ENCODE measurements at regions not wholly inside any gene's neighbourhood (a gene's known extent, or its start where the extent isn't known, plus 50 kb on each side); places are given as distances from the start of the nearest gene placed in this dataset.
"Not testable (repeated sequence)": the region's sequence is repeated elsewhere in the genome, so short reads cannot be mapped to it uniquely, and the experiment has no call there.

DNA sequence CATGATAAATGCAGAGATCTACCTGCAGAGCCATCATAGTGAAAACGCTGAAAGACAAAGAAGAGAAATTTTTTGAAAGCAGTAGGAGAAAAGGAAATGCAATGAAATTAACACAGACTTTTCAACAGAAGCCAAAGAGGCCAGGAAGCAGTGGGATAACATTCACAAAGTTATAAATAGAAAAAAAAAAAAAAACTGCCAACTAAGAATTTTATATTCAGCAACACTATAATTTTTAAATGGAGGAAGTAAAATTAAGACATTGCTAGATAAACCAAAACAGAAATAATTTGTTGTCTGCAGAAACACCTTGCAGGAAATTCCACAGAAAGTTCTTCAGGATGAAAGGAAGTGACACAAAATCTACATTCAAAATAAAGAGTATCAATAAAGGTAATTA, 591.5 kb upstream of the ID4 start:
- in situ Hi-C loops (cut with MboI; ENCODE audit: low pct_unique_long_range_greater_than_20kb in 2 of 9, low sequenced_read_pairs in 9 of 9, unreplicated experiment in 9 of 9), result no loop called here
- Histone ChIP-seq H3K4me3 (no peak overlapping the region), H3K4me1 (replicated peaks in 1 of 2) (no peaks in the 10 kb centered on the region), H3K27ac (no peak overlapping the region)
- no peak for ATAC-seq (replicated peaks in 6 of 8)
- WGBS, 10 experiments, result 0 to 87% (median 38%) methylated on average over 1 of the region's 1 CpG

DNA sequence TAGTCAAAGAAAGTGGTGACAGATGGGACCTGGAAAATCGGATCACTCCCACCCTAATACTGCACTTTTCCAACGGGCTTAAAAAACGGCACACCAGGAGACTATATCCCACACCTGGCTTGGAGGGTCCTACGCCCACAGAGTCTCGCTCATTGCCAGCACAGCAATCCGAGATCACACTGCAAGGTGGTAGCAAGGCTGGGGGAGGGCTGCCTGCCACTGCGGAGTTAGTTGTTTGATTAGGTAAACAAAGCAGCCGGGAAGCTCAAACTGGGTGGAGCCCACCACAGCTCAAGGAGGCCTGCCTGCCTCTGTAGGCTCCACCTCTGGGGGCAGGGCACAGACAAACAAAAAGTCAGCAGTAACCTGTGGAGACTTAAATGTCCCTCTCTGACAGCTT, 590.0 kb upstream of the ID4 start:
- H3K27ac ChIP-seq; in situ Hi-C loops (cut with MboI; ENCODE audit: low pct_unique_long_range_greater_than_20kb in 2 of 9, low sequenced_read_pairs in 9 of 9, unreplicated experiment in 9 of 9); ATAC-seq (replicated peaks in 6 of 8); H3K4me3 ChIP-seq; H3K4me1 ChIP-seq (replicated peaks in 1 of 2): not testable (repeated sequence)
- WGBS, 10 experiments, result 71 to 100% methylated on average over 1 to 2 of the region's 8 CpGs; no CpG with 5 or more reads in 8 of the 10 experiments

DNA sequence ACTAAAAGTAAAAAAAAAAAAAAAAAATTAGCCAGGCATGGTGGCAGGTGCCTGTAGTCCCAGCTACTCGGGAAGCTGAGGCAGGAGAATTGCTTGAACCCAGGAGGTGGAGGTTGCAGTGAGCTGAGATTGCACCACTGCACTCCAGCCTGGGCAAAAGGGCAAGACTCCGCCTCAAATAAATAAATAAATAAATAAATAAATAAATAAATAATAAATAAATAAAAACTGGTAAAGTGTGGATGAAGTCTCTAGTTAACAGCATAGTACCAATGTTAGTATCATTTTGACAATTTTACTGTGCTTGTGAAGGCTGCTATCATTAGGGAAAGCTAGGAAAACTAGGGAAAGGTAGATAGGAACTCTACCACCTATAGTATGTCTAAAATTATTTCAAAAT, 581.0 kb upstream of the ID4 start:
- H3K27ac ChIP-seq; in situ Hi-C loops (cut with MboI; ENCODE audit: low pct_unique_long_range_greater_than_20kb in 2 of 9, low sequenced_read_pairs in 9 of 9, unreplicated experiment in 9 of 9); H3K4me1 ChIP-seq (replicated peaks in 1 of 2); ATAC-seq (replicated peaks in 6 of 8); H3K4me3 ChIP-seq: not testable (repeated sequence)
- WGBS, 10 experiments, result 0 to 92% (median 66%) methylated on average over 1 to 2 of the region's 2 CpGs; no CpG with 5 or more reads in 2 of the 10 experiments

GRCh38 chr6:19261642-19262041, 575.5 kb upstream of the ID4 start:
- 57 to 100% (median 83%) methylated on average over 1 of the region's 1 CpG for WGBS, 10 experiments
- Histone ChIP-seq H3K4me1 (replicated peaks in 1 of 2) (peaks cover 0 to 14% of the 10 kb centered on the region in 2 donors), H3K27ac (no peak overlapping the region), H3K4me3 (no peak overlapping the region)
- no peak for ATAC-seq (replicated peaks in 6 of 8)
- in situ Hi-C loops (cut with MboI; ENCODE audit: low pct_unique_long_range_greater_than_20kb in 2 of 9, low sequenced_read_pairs in 9 of 9, unreplicated experiment in 9 of 9), result no loop called here

DNA sequence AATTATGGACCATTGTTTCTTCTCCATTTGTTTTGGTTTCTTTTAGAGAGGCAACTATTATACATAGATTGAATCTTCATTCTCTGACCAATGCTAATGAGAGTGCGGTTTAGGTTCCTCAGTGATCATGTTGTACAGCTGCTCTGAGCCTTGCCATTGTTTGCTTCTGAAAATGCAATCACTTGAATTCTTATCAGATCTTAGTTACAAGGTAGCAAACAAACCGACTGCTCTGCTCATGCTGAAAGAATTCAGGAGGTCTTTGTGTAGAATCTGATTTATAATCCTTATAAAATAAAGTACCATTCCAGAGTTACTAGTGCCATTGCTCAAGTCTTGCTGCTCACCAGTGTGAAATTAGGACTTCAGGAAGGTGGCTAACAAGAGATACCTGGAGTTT, 569.1 kb upstream of the ID4 start:
- Histone ChIP-seq H3K4me1 (replicated peaks in 1 of 2) (peaks cover 0 to 7% of the 10 kb centered on the region in 2 donors), H3K27ac (no peak overlapping the region), H3K4me3 (no peak overlapping the region)
- in situ Hi-C loops (cut with MboI; ENCODE audit: low pct_unique_long_range_greater_than_20kb in 2 of 9, low sequenced_read_pairs in 9 of 9, unreplicated experiment in 9 of 9), result no loop called here
- peak in 1 of 8 experiments; percentile 87 for ATAC-seq (replicated peaks in 6 of 8)
- WGBS, 10 experiments, result 13 to 100% (median 76%) methylated on average over 1 to 2 of the region's 2 CpGs

GRCh38 chr6:19268718-19269117, 568.5 kb upstream of the ID4 start:
- in situ Hi-C loops (cut with MboI; ENCODE audit: low pct_unique_long_range_greater_than_20kb in 2 of 9, low sequenced_read_pairs in 9 of 9, unreplicated experiment in 9 of 9), result no loop called here
- no peak for ATAC-seq (replicated peaks in 6 of 8)
- Histone ChIP-seq H3K4me1 (replicated peaks in 1 of 2) (peaks cover 0 to 7% of the 10 kb centered on the region in 2 donors), H3K4me3 (no peak overlapping the region), H3K27ac (no peak overlapping the region)

- no peak overlapping the region for H3K27ac ChIP-seq
- WGBS, 10 experiments, result 8 to 100% (median 85%) methylated on average over 1 to 5 of the region's 5 CpGs; no CpG with 5 or more reads in 7 of the 10 experiments
- H3K4me1 ChIP-seq (replicated peaks in 1 of 2), result peaks cover 0 to 7% of the 10 kb centered on the region in 2 donors
- H3K4me3 ChIP-seq, result no peak overlapping the region
- in situ Hi-C loops (cut with MboI; ENCODE audit: low pct_unique_long_range_greater_than_20kb in 2 of 9, low sequenced_read_pairs in 9 of 9, unreplicated experiment in 9 of 9), result no loop called here
- no peak for ATAC-seq (replicated peaks in 6 of 8)
Observed at GRCh38 chr6:19269341-19269898, 567.8 kb upstream of the ID4 start.

DNA sequence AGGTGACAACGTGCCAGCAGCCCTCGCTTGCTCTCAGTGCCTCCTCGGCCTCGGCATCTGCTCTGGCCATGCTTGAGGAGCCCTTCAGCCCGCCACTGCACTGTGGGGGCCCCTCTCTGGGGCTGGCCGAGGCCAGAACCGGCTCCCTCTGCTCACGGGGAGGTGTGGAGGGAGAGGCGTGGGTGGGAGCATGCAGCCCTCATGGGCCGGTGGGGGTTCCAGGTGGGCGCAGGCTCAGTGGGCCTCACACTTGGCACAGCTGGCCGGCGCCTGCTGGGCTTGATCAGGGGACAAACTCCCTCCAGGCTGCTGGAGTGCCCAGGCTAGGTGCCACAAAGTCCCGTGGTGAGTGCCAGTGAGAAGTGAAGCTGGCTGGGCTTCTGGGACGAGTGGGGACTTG, 566.6 kb upstream of the ID4 start:
- H3K4me3 ChIP-seq, result no peak overlapping the region
- no peak for ATAC-seq (replicated peaks in 6 of 8)
- 30 to 100% (median 78%) methylated on average over 2 to 8 of the region's 15 CpGs; no CpG with 5 or more reads in 4 of the 10 experiments for WGBS, 10 experiments
- no peak overlapping the region for H3K27ac ChIP-seq
- no peaks in the 10 kb centered on the region for H3K4me1 ChIP-seq (replicated peaks in 1 of 2)
- in situ Hi-C loops (cut with MboI; ENCODE audit: low pct_unique_long_range_greater_than_20kb in 2 of 9, low sequenced_read_pairs in 9 of 9, unreplicated experiment in 9 of 9), result no loop called here

- no peak for ATAC-seq (replicated peaks in 6 of 8)
- H3K27ac ChIP-seq, result no peak overlapping the region
- H3K4me1 ChIP-seq (replicated peaks in 1 of 2), result no peaks in the 10 kb centered on the region
- H3K4me3 ChIP-seq, result no peak overlapping the region
- 0 to 100% (median 79%) methylated on average over 1 to 2 of the region's 2 CpGs; no CpG with 5 or more reads in 1 of the 10 experiments for WGBS, 10 experiments
- in situ Hi-C loops (cut with MboI; ENCODE audit: low pct_unique_long_range_greater_than_20kb in 2 of 9, low sequenced_read_pairs in 9 of 9, unreplicated experiment in 9 of 9), result no loop called here
Observed at GRCh38 chr6:19279273-19279684, 557.9 kb upstream of the ID4 start.

- H3K27ac ChIP-seq, result no peak overlapping the region
- WGBS, 10 experiments, result 56 to 100% (median 100%) methylated on average over 1 of the region's 1 CpG; no CpG with 5 or more reads in 1 of the 10 experiments
- no peak overlapping the region for H3K4me3 ChIP-seq
- H3K4me1 ChIP-seq (replicated peaks in 1 of 2), result peaks cover 0 to 8% of the 10 kb centered on the region in 2 donors
- in situ Hi-C loops (cut with MboI; ENCODE audit: low pct_unique_long_range_greater_than_20kb in 2 of 9, low sequenced_read_pairs in 9 of 9, unreplicated experiment in 9 of 9), result no loop called here
- no peak for ATAC-seq (replicated peaks in 6 of 8)
Observed at GRCh38 chr6:19287928-19288327, 549.2 kb upstream of the ID4 start.

DNA sequence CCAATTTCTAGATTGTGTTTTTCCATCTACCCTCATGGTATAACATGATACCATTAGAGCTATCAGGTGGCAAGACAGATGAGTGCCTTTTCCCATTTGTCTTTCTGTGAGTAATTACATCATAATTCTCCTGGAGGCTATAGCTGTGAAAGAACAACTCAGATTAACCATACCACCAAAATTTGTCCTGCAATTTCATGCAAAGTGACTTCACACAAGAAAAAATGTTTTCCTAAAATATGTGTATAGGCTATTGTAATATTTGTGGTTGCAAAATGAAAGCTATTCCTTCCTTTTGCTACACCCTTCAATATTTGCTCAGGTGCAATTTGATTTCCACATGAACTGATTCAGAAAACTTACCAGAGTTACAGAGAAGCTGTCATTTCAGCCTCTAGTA, 547.7 kb upstream of the ID4 start:
- no peak overlapping the region for H3K27ac ChIP-seq
- peaks cover 0 to 8% of the 10 kb centered on the region in 2 donors for H3K4me1 ChIP-seq (replicated peaks in 1 of 2)
- no peak overlapping the region for H3K4me3 ChIP-seq
- in situ Hi-C loops (cut with MboI; ENCODE audit: low pct_unique_long_range_greater_than_20kb in 2 of 9, low sequenced_read_pairs in 9 of 9, unreplicated experiment in 9 of 9), result no loop called here
- peak in 1 of 8 experiments; percentile 78 for ATAC-seq (replicated peaks in 6 of 8)

- peak in 5 of 8 experiments; percentile 21 to 90 (median 53) for ATAC-seq (replicated peaks in 6 of 8)
- in situ Hi-C loops (cut with MboI; ENCODE audit: low pct_unique_long_range_greater_than_20kb in 2 of 9, low sequenced_read_pairs in 9 of 9, unreplicated experiment in 9 of 9), result no loop called here
- Histone ChIP-seq H3K27ac (no peak overlapping the region), H3K4me3 (no peak overlapping the region), H3K4me1 (replicated peaks in 1 of 2) (peaks cover 21 to 22% of the 10 kb centered on the region in 2 donors)
- WGBS, 10 experiments, result 0 to 60% (median 19%) methylated on average over 1 to 4 of the region's 4 CpGs
Observed at GRCh38 chr6:19297880-19298279, 539.3 kb upstream of the ID4 start.

- WGBS, 10 experiments, result 21 to 75% (median 43%) methylated on average over 1 to 2 of the region's 2 CpGs
- Histone ChIP-seq H3K4me3 (no peak overlapping the region), H3K4me1 (replicated peaks in 1 of 2) (peaks cover 25 to 27% of the 10 kb centered on the region in 2 donors), H3K27ac (no peak overlapping the region)
- in situ Hi-C loops (cut with MboI; ENCODE audit: low pct_unique_long_range_greater_than_20kb in 2 of 9, low sequenced_read_pairs in 9 of 9, unreplicated experiment in 9 of 9), result no loop called here
- ATAC-seq (replicated peaks in 6 of 8), result peak in 1 of 8 experiments; percentile 37
Observed at GRCh38 chr6:19298421-19298820, 538.7 kb upstream of the ID4 start.

- no peak for ATAC-seq (replicated peaks in 6 of 8)
- peaks cover 32% of the 10 kb centered on the region in 2 donors for H3K4me1 ChIP-seq (replicated peaks in 1 of 2)
- in situ Hi-C loops (cut with MboI; ENCODE audit: low pct_unique_long_range_greater_than_20kb in 2 of 9, low sequenced_read_pairs in 9 of 9, unreplicated experiment in 9 of 9), result no loop called here
- H3K27ac ChIP-seq, result no peak overlapping the region
- no peak overlapping the region for H3K4me3 ChIP-seq
- 20 to 58% (median 35%) methylated on average over 1 to 3 of the region's 3 CpGs; no CpG with 5 or more reads in 1 of the 10 experiments for WGBS, 10 experiments
Observed at GRCh38 chr6:19299129-19299528, 538.0 kb upstream of the ID4 start.

All from motor neuron (in vitro differentiated cells).